ENCODE measurements at regions not wholly inside any gene's neighbourhood (a gene's known extent, or its start where the extent isn't known, plus 50 kb on each side); places are given as distances from the start of the nearest gene placed in this dataset.

DNA sequence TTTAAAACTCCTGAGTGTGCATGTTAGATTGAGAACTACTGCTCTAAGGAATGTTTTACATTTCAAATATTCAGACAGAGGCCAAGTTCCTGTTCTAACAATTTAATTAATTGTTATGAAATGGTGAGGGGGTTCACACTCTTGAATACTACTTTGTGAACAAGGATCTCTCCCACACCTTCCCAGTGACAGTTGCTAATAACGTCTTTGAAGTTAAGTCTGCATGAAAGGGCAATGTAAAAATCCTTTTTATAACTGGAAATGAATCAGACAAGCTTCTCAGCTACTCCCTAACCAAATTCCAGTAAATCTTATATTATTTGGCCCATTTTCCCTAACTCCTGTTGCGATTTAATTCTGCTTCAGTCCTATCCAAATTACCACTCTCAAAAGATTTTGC, 828.5 kb upstream of the ADAMTS5 start:
- Histone ChIP-seq H3K4ac (ENCODE audit: low read depth, low read length) (no peak overlapping the region), H3K4me2 (ENCODE audit: low read length) (no peak overlapping the region), H3K79me2 (ENCODE audit: control insufficient read depth, insufficient read depth, low read length, poor library complexity) (no peaks in the 10 kb centered on the region), H3K79me1 (ENCODE audit: low read length) (no peaks in the 10 kb centered on the region), H3K14ac (ENCODE audit: low read length) (no peak overlapping the region), H3K23ac (ENCODE audit: low read length) (no peak overlapping the region), H3K18ac (ENCODE audit: low read length) (no peak overlapping the region), H3K36me3 (ENCODE audit: control insufficient read depth in 1 of 2, insufficient read depth in 2 of 2, low read length in 2 of 2) (no peaks in the 10 kb centered on the region), H2AK5ac (ENCODE audit: low read length) (no peak overlapping the region), H3K9me3 (ENCODE audit: insufficient read depth, low read depth, low read length) (no peaks in the 10 kb centered on the region), H3K27me3 (ENCODE audit: insufficient read depth, low read length) (no peaks in the 10 kb centered on the region), H4K12ac (ENCODE audit: low read depth, low read length) (no peak overlapping the region), H3K27ac (ENCODE audit: low read depth, low read length) (no peak overlapping the region), H3K9ac (ENCODE audit: low read length) (no peak overlapping the region), H2BK5ac (ENCODE audit: low read depth, low read length, poor library complexity) (no peak overlapping the region), H2BK120ac (ENCODE audit: insufficient read depth, low read length, poor library complexity) (no peak overlapping the region), H2BK12ac (ENCODE audit: low read length) (no peak overlapping the region), H3K4me3 (ENCODE audit: low read depth, low read length) (no peak overlapping the region), H4K8ac (ENCODE audit: low read depth, low read length) (no peak overlapping the region), H2AFZ (ENCODE audit: insufficient read depth, low read length, poor library complexity) (no peak overlapping the region), H4K91ac (ENCODE audit: low read depth, low read length) (no peak overlapping the region), H3K4me1 (ENCODE audit: control insufficient read depth in 1 of 2, insufficient read depth in 2 of 2, low read length in 2 of 2) (no peaks in the 10 kb centered on the region)
- no peak for DNase-seq
- no CpG with 5 or more reads among the region's 2 CpGs for WGBS (ENCODE audit: extremely low coverage, insufficient coverage, insufficient read length)

DNA sequence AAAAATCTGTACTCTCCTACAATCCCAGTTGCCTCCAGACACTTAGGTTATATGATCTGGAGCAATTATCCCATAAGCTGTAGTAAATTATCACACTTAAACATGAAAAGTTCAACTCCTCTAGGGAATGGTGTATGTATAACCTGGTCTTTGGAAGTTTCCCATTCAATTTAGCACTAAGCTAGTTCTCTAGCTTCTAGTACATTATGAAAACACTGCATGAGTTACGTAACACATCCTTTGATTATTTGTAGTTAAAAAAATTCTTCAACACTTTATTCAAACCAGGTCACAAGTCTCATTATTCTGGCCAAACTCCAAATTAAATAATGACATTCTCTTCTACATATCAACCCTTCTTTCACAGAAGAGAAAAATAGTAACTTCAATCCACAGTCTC, 827.0 kb upstream of the ADAMTS5 start:
- H2BK120ac ChIP-seq (ENCODE audit: insufficient read depth, low read length, poor library complexity) = no peak overlapping the region
- no peak for DNase-seq
- no peaks in the 10 kb centered on the region for H3K79me1 ChIP-seq (ENCODE audit: low read length)
- no peak overlapping the region for H3K14ac ChIP-seq (ENCODE audit: low read length)
- H3K4ac ChIP-seq (ENCODE audit: low read depth, low read length) = no peak overlapping the region
- H3K9ac ChIP-seq (ENCODE audit: low read length) = no peak overlapping the region
- WGBS (ENCODE audit: extremely low coverage, insufficient coverage, insufficient read length) = no CpG with 5 or more reads among the region's 1 CpG
- no peak overlapping the region for H3K4me2 ChIP-seq (ENCODE audit: low read length)
- H3K4me3 ChIP-seq (ENCODE audit: low read depth, low read length) = no peak overlapping the region
- H3K23ac ChIP-seq (ENCODE audit: low read length) = no peak overlapping the region
- no peak overlapping the region for H2AFZ ChIP-seq (ENCODE audit: insufficient read depth, low read length, poor library complexity)
- no peak overlapping the region for H4K12ac ChIP-seq (ENCODE audit: low read depth, low read length)
- no peak overlapping the region for H3K18ac ChIP-seq (ENCODE audit: low read length)
- H4K8ac ChIP-seq (ENCODE audit: low read depth, low read length) = no peak overlapping the region
- no peak overlapping the region for H2BK12ac ChIP-seq (ENCODE audit: low read length)
- no peak overlapping the region for H2AK5ac ChIP-seq (ENCODE audit: low read length)
- H3K36me3 ChIP-seq (ENCODE audit: control insufficient read depth in 1 of 2, insufficient read depth in 2 of 2, low read length in 2 of 2) = no peaks in the 10 kb centered on the region
- no peak overlapping the region for H3K27ac ChIP-seq (ENCODE audit: low read depth, low read length)
- H2BK5ac ChIP-seq (ENCODE audit: low read depth, low read length, poor library complexity) = no peak overlapping the region
- H4K91ac ChIP-seq (ENCODE audit: low read depth, low read length) = no peak overlapping the region
- no peaks in the 10 kb centered on the region for H3K9me3 ChIP-seq (ENCODE audit: insufficient read depth, low read depth, low read length)
- H3K4me1 ChIP-seq (ENCODE audit: control insufficient read depth in 1 of 2, insufficient read depth in 2 of 2, low read length in 2 of 2) = no peaks in the 10 kb centered on the region
- H3K79me2 ChIP-seq (ENCODE audit: control insufficient read depth, insufficient read depth, low read length, poor library complexity) = no peaks in the 10 kb centered on the region
- H3K27me3 ChIP-seq (ENCODE audit: insufficient read depth, low read length) = no peaks in the 10 kb centered on the region

DNA sequence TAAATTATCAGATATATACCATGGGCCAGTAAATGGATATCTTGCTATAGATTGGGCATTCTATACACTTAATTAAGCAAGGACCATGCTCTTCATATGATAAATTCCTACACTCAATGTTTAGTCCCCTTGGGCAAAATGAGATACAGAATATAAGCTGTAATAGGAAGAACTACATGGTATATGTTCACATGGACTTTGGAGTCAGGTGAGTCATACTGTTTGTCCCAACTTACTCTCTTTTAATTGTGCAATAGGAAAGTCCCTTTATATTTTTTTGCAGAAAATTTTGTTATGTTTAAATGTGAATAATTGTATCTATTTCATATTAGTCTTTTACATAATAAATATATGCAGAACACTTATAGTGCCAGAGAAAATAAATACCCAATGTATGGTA, 820.2 kb upstream of the ADAMTS5 start:
- H2BK5ac ChIP-seq (ENCODE audit: low read depth, low read length, poor library complexity) = no peak overlapping the region
- H2AFZ ChIP-seq (ENCODE audit: insufficient read depth, low read length, poor library complexity) = no peak overlapping the region
- DNase-seq = no peak
- H3K79me1 ChIP-seq (ENCODE audit: low read length) = no peaks in the 10 kb centered on the region
- H4K91ac ChIP-seq (ENCODE audit: low read depth, low read length) = no peak overlapping the region
- no peak overlapping the region for H2BK12ac ChIP-seq (ENCODE audit: low read length)
- no peaks in the 10 kb centered on the region for H3K79me2 ChIP-seq (ENCODE audit: control insufficient read depth, insufficient read depth, low read length, poor library complexity)
- no peak overlapping the region for H2BK120ac ChIP-seq (ENCODE audit: insufficient read depth, low read length, poor library complexity)
- H4K8ac ChIP-seq (ENCODE audit: low read depth, low read length) = no peak overlapping the region
- H3K4ac ChIP-seq (ENCODE audit: low read depth, low read length) = no peak overlapping the region
- no peaks in the 10 kb centered on the region for H3K4me1 ChIP-seq (ENCODE audit: control insufficient read depth in 1 of 2, insufficient read depth in 2 of 2, low read length in 2 of 2)
- no peak overlapping the region for H3K4me3 ChIP-seq (ENCODE audit: low read depth, low read length)
- no peak overlapping the region for H3K27ac ChIP-seq (ENCODE audit: low read depth, low read length)
- no peak overlapping the region for H3K23ac ChIP-seq (ENCODE audit: low read length)
- H3K14ac ChIP-seq (ENCODE audit: low read length) = no peak overlapping the region
- no peaks in the 10 kb centered on the region for H3K36me3 ChIP-seq (ENCODE audit: control insufficient read depth in 1 of 2, insufficient read depth in 2 of 2, low read length in 2 of 2)
- no peak overlapping the region for H2AK5ac ChIP-seq (ENCODE audit: low read length)
- H3K9ac ChIP-seq (ENCODE audit: low read length) = no peak overlapping the region
- H4K12ac ChIP-seq (ENCODE audit: low read depth, low read length) = no peak overlapping the region
- no peak overlapping the region for H3K4me2 ChIP-seq (ENCODE audit: low read length)
- no peaks in the 10 kb centered on the region for H3K27me3 ChIP-seq (ENCODE audit: insufficient read depth, low read length)
- H3K9me3 ChIP-seq (ENCODE audit: insufficient read depth, low read depth, low read length) = no peaks in the 10 kb centered on the region
- no peak overlapping the region for H3K18ac ChIP-seq (ENCODE audit: low read length)

DNA sequence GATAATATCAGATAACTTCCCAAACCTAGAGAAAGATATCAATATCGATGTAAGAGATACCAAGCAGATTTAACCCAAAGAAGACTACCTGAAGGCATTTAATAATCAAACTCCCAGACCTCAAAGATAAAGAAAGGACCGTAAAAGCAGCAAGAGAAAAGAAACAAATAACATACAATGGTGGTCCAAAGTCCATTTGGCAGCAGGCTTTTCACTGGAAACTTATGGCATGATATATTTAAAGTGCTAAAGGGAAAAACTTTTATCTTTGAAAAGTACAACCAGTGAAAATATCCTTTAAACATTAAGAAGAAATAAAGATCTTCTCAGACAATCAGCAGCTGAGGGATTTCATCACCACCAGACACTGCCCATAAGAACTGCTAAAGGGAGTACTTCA, 812.7 kb upstream of the ADAMTS5 start:
- H3K4ac ChIP-seq (ENCODE audit: low read depth, low read length) = no peak overlapping the region
- H3K18ac ChIP-seq (ENCODE audit: low read length) = no peak overlapping the region
- H4K8ac ChIP-seq (ENCODE audit: low read depth, low read length) = no peak overlapping the region
- no peak overlapping the region for H4K12ac ChIP-seq (ENCODE audit: low read depth, low read length)
- no peak overlapping the region for H3K4me3 ChIP-seq (ENCODE audit: low read depth, low read length)
- DNase-seq = no peak
- H3K14ac ChIP-seq (ENCODE audit: low read length) = no peak overlapping the region
- H3K79me2 ChIP-seq (ENCODE audit: control insufficient read depth, insufficient read depth, low read length, poor library complexity) = no peaks in the 10 kb centered on the region
- no peaks in the 10 kb centered on the region for H3K79me1 ChIP-seq (ENCODE audit: low read length)
- H3K9me3 ChIP-seq (ENCODE audit: insufficient read depth, low read depth, low read length) = peaks cover 2% of the 10 kb centered on the region
- H2AK5ac ChIP-seq (ENCODE audit: low read length) = no peak overlapping the region
- H3K4me1 ChIP-seq (ENCODE audit: control insufficient read depth in 1 of 2, insufficient read depth in 2 of 2, low read length in 2 of 2) = no peaks in the 10 kb centered on the region
- no peak overlapping the region for H3K23ac ChIP-seq (ENCODE audit: low read length)
- no peaks in the 10 kb centered on the region for H3K36me3 ChIP-seq (ENCODE audit: control insufficient read depth in 1 of 2, insufficient read depth in 2 of 2, low read length in 2 of 2)
- H2BK5ac ChIP-seq (ENCODE audit: low read depth, low read length, poor library complexity) = no peak overlapping the region
- H2BK12ac ChIP-seq (ENCODE audit: low read length) = no peak overlapping the region
- H3K27me3 ChIP-seq (ENCODE audit: insufficient read depth, low read length) = no peaks in the 10 kb centered on the region
- H3K27ac ChIP-seq (ENCODE audit: low read depth, low read length) = no peak overlapping the region
- H2AFZ ChIP-seq (ENCODE audit: insufficient read depth, low read length, poor library complexity) = no peak overlapping the region
- no peak overlapping the region for H3K4me2 ChIP-seq (ENCODE audit: low read length)
- H4K91ac ChIP-seq (ENCODE audit: low read depth, low read length) = no peak overlapping the region
- WGBS (ENCODE audit: extremely low coverage, insufficient coverage, insufficient read length) = no CpG with 5 or more reads among the region's 2 CpGs
- H3K9ac ChIP-seq (ENCODE audit: low read length) = no peak overlapping the region
- no peak overlapping the region for H2BK120ac ChIP-seq (ENCODE audit: insufficient read depth, low read length, poor library complexity)
